ENCODE measurements at regions not wholly inside any gene's neighbourhood (a gene's known extent, or its start where the extent isn't known, plus 50 kb on each side); places are given as distances from the start of the nearest gene placed in this dataset.
"Not testable (repeated sequence)": the region's sequence is repeated elsewhere in the genome, so short reads cannot be mapped to it uniquely, and the experiment has no call there.

- DNase-seq (ENCODE audit: low spot score in 2 of 2) (no peak), ATAC-seq (replicated peaks; ENCODE audit: extremely low read depth, poor library complexity, severe bottlenecking) (no peak)
- H3K27ac Mint-ChIP-seq (ENCODE audit: low read depth) = no peak overlapping the region
- H3K9me3 Mint-ChIP-seq = peaks cover 14% of the 10 kb centered on the region
- no peaks in the 10 kb centered on the region for H3K27me3 Mint-ChIP-seq
- no peak overlapping the region for H3K4me3 Mint-ChIP-seq
- no peaks in the 10 kb centered on the region for H3K36me3 Mint-ChIP-seq (ENCODE audit: insufficient read depth)
- H3K4me1 Mint-ChIP-seq = no peaks in the 10 kb centered on the region
These were observed 673.6 kb downstream of the IPMK start for GRCh38 chr10:57593983-57594573.

GRCh38 chr10:57579926-57580325, 687.8 kb downstream of the IPMK start:
- ATAC-seq (replicated peaks; ENCODE audit: extremely low read depth, poor library complexity, severe bottlenecking) (no peak), DNase-seq (ENCODE audit: low spot score in 2 of 2) (no peak)
- H3K27ac Mint-ChIP-seq (ENCODE audit: low read depth) = no peak overlapping the region

GRCh38 chr10:57562211-57562610, 705.5 kb downstream of the IPMK start:
- H3K9me3 Mint-ChIP-seq = peaks cover 16% of the 10 kb centered on the region
- H3K27ac Mint-ChIP-seq (ENCODE audit: low read depth) = no peak overlapping the region
- DNase-seq (ENCODE audit: low spot score in 2 of 2) (no peak), ATAC-seq (replicated peaks; ENCODE audit: extremely low read depth, poor library complexity, severe bottlenecking) (no peak)
- H3K4me3 Mint-ChIP-seq = no peak overlapping the region
- H3K36me3 Mint-ChIP-seq (ENCODE audit: insufficient read depth) = peaks cover 1% of the 10 kb centered on the region
- no peaks in the 10 kb centered on the region for H3K27me3 Mint-ChIP-seq
- no peaks in the 10 kb centered on the region for H3K4me1 Mint-ChIP-seq

More at GRCh38 chr10:57579926-57580325, 687.8 kb downstream of the IPMK start:
- no peaks in the 10 kb centered on the region for H3K4me1 Mint-ChIP-seq
- peaks cover 10% of the 10 kb centered on the region for H3K9me3 Mint-ChIP-seq
- no peaks in the 10 kb centered on the region for H3K27me3 Mint-ChIP-seq
- H3K36me3 Mint-ChIP-seq (ENCODE audit: insufficient read depth) = no peaks in the 10 kb centered on the region
- no peak overlapping the region for H3K4me3 Mint-ChIP-seq

- not testable (repeated sequence) for H3K36me3 Mint-ChIP-seq (ENCODE audit: insufficient read depth); ATAC-seq (replicated peaks; ENCODE audit: extremely low read depth, poor library complexity, severe bottlenecking); H3K9me3 Mint-ChIP-seq; H3K27me3 Mint-ChIP-seq; H3K27ac Mint-ChIP-seq (ENCODE audit: low read depth); H3K4me1 Mint-ChIP-seq; H3K4me3 Mint-ChIP-seq; DNase-seq (ENCODE audit: low spot score in 2 of 2)
These were observed 715.9 kb downstream of the IPMK start for GRCh38 chr10:57551774-57552173.

GRCh38 chr10:57535306-57535705, 732.4 kb downstream of the IPMK start:
- H3K9me3 Mint-ChIP-seq = no peaks in the 10 kb centered on the region

GRCh38 chr10:57513637-57514036, 754.1 kb downstream of the IPMK start:
- ATAC-seq (replicated peaks; ENCODE audit: extremely low read depth, poor library complexity, severe bottlenecking) (no peak), DNase-seq (ENCODE audit: low spot score in 2 of 2) (no peak)
- H3K4me1 Mint-ChIP-seq = no peaks in the 10 kb centered on the region
- no peak overlapping the region for H3K4me3 Mint-ChIP-seq
- no peaks in the 10 kb centered on the region for H3K36me3 Mint-ChIP-seq (ENCODE audit: insufficient read depth)
- no peaks in the 10 kb centered on the region for H3K27me3 Mint-ChIP-seq
- H3K9me3 Mint-ChIP-seq = peaks cover 18% of the 10 kb centered on the region
- no peak overlapping the region for H3K27ac Mint-ChIP-seq (ENCODE audit: low read depth)

More at GRCh38 chr10:57535306-57535705, 732.4 kb downstream of the IPMK start:
- Mint-ChIP-seq H3K27ac (ENCODE audit: low read depth) (no peak overlapping the region), H3K4me3 (no peak overlapping the region), H3K27me3 (no peaks in the 10 kb centered on the region), H3K36me3 (ENCODE audit: insufficient read depth) (no peaks in the 10 kb centered on the region), H3K4me1 (no peaks in the 10 kb centered on the region)
- no peak for DNase-seq (ENCODE audit: low spot score in 2 of 2)
- ATAC-seq (replicated peaks; ENCODE audit: extremely low read depth, poor library complexity, severe bottlenecking) = no peak

- H3K9me3 Mint-ChIP-seq = peaks cover 12% of the 10 kb centered on the region
- H3K4me3 Mint-ChIP-seq = no peak overlapping the region
- no peaks in the 10 kb centered on the region for H3K27me3 Mint-ChIP-seq
- DNase-seq (ENCODE audit: low spot score in 2 of 2) = no peak
- no peak overlapping the region for H3K27ac Mint-ChIP-seq (ENCODE audit: low read depth)
- no peaks in the 10 kb centered on the region for H3K36me3 Mint-ChIP-seq (ENCODE audit: insufficient read depth)
- no peak for ATAC-seq (replicated peaks; ENCODE audit: extremely low read depth, poor library complexity, severe bottlenecking)
- no peaks in the 10 kb centered on the region for H3K4me1 Mint-ChIP-seq
These were observed 759.9 kb downstream of the IPMK start for GRCh38 chr10:57507788-57508187.

- no peak overlapping the region for H3K27ac Mint-ChIP-seq (ENCODE audit: low read depth)
These were observed 761.1 kb downstream of the IPMK start for GRCh38 chr10:57506414-57507094.

GRCh38 chr10:57494486-57494885, 773.2 kb downstream of the IPMK start:
- no peak for DNase-seq (ENCODE audit: low spot score in 2 of 2)
- H3K9me3 Mint-ChIP-seq = peaks cover 11% of the 10 kb centered on the region
- H3K4me1 Mint-ChIP-seq = no peaks in the 10 kb centered on the region
- no peaks in the 10 kb centered on the region for H3K36me3 Mint-ChIP-seq (ENCODE audit: insufficient read depth)
- no peak for ATAC-seq (replicated peaks; ENCODE audit: extremely low read depth, poor library complexity, severe bottlenecking)
- H3K27me3 Mint-ChIP-seq = no peaks in the 10 kb centered on the region
- H3K27ac Mint-ChIP-seq (ENCODE audit: low read depth) = no peak overlapping the region
- no peak overlapping the region for H3K4me3 Mint-ChIP-seq

More at GRCh38 chr10:57506414-57507094, 761.1 kb downstream of the IPMK start:
- DNase-seq (ENCODE audit: low spot score in 2 of 2) = no peak
- Mint-ChIP-seq H3K9me3 (peaks cover 5% of the 10 kb centered on the region), H3K4me1 (no peaks in the 10 kb centered on the region), H3K4me3 (no peak overlapping the region), H3K36me3 (ENCODE audit: insufficient read depth) (no peaks in the 10 kb centered on the region), H3K27me3 (no peaks in the 10 kb centered on the region)
- no peak for ATAC-seq (replicated peaks; ENCODE audit: extremely low read depth, poor library complexity, severe bottlenecking)

- ATAC-seq (replicated peaks; ENCODE audit: extremely low read depth, poor library complexity, severe bottlenecking) = no peak
- no peaks in the 10 kb centered on the region for H3K36me3 Mint-ChIP-seq (ENCODE audit: insufficient read depth)
- H3K4me1 Mint-ChIP-seq = no peaks in the 10 kb centered on the region
- H3K9me3 Mint-ChIP-seq = peaks cover 14% of the 10 kb centered on the region
- no peak overlapping the region for H3K27ac Mint-ChIP-seq (ENCODE audit: low read depth)
- no peak overlapping the region for H3K4me3 Mint-ChIP-seq
- no peak for DNase-seq (ENCODE audit: low spot score in 2 of 2)
- H3K27me3 Mint-ChIP-seq = no peaks in the 10 kb centered on the region
These were observed 785.4 kb downstream of the IPMK start for GRCh38 chr10:57482259-57482658.

GRCh38 chr10:57472823-57473619, 794.7 kb downstream of the IPMK start:
- Mint-ChIP-seq H3K4me3 (no peak overlapping the region), H3K9me3 (peaks cover 5% of the 10 kb centered on the region), H3K36me3 (ENCODE audit: insufficient read depth) (no peaks in the 10 kb centered on the region), H3K27me3 (no peaks in the 10 kb centered on the region), H3K27ac (ENCODE audit: low read depth) (no peak overlapping the region), H3K4me1 (no peaks in the 10 kb centered on the region)
- DNase-seq (ENCODE audit: low spot score in 2 of 2) = no peak
- no peak for ATAC-seq (replicated peaks; ENCODE audit: extremely low read depth, poor library complexity, severe bottlenecking)

GRCh38 chr10:57468894-57469432, 798.7 kb downstream of the IPMK start:
- Mint-ChIP-seq H3K27ac (ENCODE audit: low read depth) (no peak overlapping the region), H3K4me1 (no peaks in the 10 kb centered on the region), H3K27me3 (no peaks in the 10 kb centered on the region), H3K4me3 (no peak overlapping the region), H3K36me3 (ENCODE audit: insufficient read depth) (no peaks in the 10 kb centered on the region), H3K9me3 (peaks cover 6% of the 10 kb centered on the region)
- ATAC-seq (replicated peaks; ENCODE audit: extremely low read depth, poor library complexity, severe bottlenecking) = no peak
- DNase-seq (ENCODE audit: low spot score in 2 of 2) = no peak

Data from central memory CD8-positive, alpha-beta T cell (primary cell).